ENCODE measurements at regions not wholly inside any gene's neighbourhood (a gene's known extent, or its start where the extent isn't known, plus 50 kb on each side); places are given as distances from the start of the nearest gene placed in this dataset.
"Not testable (repeated sequence)": the region's sequence is repeated elsewhere in the genome, so short reads cannot be mapped to it uniquely, and the experiment has no call there.

DNA sequence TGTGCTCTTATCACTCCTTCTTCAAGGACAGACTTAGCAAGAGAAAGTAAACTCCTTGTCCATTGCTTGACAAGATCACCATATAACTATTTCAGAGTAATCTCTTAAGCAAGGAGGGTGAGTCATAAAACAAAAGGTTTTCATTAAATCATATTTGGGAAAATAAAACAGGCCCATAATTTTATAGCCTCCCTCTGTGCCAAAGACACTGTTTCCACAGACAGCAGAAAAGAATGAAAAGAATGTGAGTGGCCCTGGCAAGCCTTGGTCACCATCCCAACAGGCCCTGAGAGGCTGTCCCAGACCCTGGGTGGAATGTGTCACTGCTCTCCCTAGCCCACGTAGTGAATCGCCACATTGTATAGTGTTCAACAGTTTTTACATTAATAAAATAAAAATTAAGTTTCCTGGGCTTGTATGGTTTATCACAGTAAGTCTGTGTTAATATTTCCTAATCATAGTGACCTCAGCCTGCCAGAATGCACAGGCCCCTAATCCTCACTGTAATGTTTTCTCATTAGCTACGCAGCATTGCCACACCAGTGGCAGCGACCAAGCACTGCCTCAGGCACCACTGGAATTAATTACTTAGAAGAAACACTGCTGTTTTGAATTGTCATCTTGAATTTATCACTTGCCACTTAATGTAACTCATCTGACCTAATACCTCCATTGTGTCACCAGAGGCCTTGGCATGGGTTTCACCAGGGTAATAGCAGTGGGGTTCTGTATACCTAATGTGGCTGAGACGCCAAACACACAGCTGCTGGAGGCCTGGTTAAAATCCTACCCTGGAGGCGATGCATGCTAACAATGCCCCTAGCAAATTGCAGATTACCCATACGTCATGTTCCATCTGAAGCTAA, 401.9 kb downstream of the LNPK start:
- DNase-seq, result no peak

DNA sequence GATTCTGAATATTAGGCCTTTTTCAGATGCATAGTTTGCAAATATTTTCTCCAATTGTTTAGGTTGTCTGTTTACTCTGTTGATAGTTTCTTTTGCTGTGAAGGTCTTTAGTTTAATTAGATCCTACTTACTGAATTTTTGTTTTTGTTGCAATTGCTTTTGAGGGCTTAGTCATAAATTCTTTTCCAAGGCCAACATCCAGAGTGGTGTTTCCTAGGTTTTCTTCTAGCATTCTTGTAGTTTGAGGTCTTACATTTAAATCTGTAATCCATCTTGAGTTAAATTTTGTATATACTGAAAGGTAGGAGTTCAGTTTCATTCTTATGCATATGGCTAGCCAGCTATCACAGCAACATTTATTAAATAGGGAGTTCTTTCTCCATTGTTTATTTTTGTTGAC, 404.8 kb downstream of the LNPK start:
- DNase-seq, result no peak

DNA sequence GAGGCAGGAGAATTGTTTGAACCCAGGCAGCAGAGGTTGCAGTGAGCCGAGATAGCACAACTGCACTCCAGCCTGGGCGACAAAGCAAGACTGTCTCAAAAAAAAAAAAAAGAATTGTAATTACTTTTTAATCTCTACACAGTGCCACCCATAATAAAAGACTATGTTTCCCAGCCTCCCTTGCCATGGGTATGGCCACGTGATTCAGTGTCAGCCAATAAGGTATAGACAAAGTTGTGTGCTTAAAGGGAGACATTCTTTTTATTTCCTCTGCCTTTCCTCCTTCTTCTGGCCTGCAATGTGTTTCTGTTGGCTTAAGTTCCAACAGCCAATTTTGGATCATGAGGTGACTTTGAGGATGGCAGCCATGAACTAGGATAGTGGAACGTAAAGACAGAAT, 406.9 kb downstream of the LNPK start:
- DNase-seq, result no peak

DNA sequence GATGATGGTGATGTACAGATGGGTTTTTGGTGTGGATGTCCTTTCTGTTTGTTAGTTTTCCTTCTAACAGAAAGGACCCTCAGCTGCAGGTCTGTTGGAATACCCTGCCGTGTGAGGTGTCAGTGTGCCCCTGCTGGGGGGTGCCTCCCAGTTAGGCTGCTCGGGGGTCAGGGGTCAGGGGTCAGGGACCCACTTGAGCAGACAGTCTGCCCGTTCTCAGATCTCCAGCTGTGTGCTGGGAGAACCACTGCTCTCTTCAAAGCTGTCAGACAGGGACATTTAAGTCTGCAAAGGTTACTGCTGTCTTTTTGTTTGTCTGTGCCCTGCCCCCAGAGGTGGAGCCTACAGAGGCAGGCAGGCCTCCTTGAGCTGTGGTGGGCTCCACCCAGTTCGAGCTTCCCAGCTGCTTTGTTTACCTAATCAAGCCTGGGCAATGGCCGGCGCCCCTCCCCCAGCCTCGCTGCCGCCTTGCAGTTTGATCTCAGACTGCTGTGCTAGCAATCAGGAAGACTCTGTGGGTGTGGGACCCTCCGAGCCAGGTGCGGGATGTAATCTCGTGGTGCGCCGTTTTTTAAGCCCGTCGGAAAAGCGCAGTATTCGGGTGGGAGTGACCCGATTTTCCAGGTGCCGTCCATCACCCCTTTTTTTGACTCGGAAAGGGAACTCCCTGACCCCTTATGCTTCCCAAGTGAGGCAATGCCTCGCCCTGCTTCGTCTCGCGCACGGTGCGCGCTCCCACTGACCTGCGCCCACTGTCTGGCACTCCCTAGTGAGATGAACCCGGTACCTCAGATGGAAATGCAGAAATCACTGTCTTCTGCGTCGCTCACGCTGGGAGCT, 408.2 kb downstream of the LNPK start:
- not testable (repeated sequence) for DNase-seq

DNA sequence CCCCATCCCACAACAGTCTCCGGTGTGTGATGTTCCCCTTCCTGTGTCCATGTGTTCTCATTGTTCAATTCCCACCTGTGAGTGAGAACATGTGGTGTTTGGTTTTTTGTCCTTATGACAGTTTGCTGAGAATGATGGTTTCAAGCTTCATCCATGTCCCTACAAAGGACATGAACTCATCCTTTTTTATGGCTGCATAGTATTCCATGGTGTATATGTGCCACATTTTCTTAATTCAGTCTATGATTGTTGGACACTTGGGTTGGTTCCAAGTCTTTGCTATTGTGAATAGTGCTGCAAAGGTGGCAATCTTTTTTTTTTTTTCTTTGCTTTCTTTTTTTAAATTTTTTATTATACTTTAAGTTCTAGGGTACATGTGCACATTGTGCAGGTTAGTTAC, 406.7 kb upstream of the ATP5MC3 start:
- not testable (repeated sequence) for DNase-seq

DNA sequence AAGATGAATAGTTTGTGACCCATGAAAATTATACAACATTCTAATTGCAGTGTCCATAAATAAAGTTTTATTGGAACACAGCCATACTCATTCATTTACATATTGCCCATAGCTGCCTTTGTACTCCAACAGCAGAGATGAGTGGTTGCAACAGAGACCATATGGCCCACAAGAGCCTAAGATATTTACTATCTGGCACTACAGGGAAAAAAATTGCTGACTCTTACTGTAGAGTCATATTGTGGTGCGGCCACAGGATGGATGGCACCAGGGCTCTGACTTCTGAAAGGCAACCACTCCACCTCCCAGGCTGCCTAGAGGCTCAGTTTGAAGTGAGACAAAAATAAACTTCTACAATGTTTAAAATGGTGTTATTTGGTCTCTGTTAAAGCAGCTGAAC, 404.0 kb upstream of the ATP5MC3 start:
- DNase-seq, result no peak

DNA sequence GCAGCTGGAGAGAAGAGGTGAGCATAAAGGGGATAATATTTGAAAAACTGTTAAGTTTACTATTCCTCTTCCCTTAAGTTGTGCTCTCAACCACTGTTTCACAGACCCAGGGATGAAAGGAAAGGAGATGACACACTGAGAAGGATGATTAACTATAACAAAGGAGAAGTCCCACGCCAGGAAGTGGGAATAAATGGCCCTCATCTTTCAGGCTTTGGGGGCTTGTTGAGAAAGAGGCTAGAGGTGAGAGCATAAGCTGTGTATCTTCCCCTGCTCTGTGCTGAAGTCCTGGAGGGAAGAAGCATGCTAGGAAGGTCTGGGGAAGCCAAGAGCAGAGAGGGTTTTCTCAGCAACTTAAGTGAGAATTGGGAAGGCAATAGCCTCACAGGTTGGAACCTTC, 399.1 kb upstream of the ATP5MC3 start:
- no peak for DNase-seq

DNA sequence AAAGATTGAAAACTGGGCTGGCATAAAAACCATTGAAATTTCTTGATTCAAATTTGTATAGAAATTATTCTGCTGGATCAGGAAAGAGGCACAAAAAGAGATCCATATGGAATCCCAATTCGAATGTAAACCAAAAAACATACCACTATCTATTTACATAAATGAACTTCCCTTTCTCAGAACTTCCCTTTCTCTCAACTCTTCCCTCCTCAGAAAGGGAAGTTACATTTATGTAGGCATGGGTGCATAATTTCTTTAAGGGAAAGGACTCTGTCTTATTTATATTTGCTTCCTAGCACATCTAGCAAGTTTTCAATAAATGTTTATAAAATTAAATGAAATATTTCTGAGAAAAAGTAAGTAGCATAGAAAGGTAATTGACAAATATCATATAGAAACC, 398.1 kb upstream of the ATP5MC3 start:
- no peak for DNase-seq

DNA sequence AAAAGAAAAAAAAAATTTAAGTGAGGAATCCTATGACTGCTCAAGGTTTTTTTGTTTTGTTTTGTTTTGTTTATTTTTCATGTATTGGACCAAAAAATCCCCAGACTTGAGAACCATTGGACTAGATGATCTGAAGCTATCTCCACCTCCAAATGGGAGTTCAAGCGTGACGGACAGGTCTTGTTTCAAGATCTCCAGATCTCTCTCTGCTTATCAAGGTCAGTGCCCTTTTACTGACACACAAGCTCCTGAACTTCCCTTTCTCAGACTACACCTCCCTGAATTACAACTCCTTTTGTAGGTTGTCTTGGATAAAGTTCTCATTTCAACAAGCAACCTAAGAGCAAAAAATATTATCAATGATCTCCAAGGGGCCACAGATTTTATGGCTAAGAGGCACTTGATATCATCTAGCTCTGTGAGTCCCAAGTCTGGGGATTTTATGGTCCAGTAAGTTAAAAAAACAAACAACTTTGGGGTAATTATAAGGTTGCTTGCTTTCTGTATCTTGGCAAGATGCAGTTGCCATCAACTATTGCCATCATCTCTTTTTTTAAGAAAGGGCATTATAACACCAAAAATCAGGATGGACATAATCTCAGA, 396.0 kb upstream of the ATP5MC3 start:
- DNase-seq, result no peak

DNA sequence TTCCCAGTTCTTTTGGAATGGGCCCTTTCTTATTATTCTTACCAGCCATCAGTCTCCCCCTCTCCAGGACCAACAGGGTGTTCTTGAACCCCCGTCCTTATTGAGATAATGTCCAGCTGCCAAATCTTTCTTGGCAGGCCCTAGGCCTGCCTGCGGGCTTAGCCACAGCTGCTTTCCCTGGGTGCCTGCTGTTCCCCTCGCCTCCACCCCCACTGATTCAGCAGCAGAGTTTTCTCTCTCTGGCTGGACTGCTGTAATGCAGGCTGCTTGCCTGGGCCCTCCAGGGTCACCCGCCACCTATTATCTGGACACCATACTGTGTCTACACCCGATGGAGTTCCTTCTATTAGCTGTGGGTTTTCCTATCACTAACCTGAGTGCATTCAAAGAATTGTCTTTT, 395.4 kb upstream of the ATP5MC3 start:
- no peak for DNase-seq

DNA sequence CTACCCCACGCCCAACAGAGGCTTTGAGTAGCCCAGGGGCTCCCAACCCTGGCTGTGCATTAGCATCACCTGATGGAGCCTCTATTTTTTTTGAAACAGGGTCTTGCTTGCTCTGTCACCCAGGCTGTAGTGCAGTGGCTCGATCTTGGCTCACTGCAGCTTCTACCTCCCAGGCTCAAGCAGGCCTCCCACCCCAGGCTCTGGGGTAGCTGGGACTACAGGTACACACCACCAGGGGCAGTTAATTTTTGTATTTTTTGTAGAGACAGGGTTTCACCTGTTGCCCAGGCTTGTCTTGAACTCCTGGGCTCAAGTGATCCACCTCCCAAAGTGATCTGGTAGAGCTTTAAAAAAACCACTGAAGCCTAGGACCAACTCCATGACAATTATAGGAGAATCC, 394.8 kb upstream of the ATP5MC3 start:
- DNase-seq, result no peak

DNA sequence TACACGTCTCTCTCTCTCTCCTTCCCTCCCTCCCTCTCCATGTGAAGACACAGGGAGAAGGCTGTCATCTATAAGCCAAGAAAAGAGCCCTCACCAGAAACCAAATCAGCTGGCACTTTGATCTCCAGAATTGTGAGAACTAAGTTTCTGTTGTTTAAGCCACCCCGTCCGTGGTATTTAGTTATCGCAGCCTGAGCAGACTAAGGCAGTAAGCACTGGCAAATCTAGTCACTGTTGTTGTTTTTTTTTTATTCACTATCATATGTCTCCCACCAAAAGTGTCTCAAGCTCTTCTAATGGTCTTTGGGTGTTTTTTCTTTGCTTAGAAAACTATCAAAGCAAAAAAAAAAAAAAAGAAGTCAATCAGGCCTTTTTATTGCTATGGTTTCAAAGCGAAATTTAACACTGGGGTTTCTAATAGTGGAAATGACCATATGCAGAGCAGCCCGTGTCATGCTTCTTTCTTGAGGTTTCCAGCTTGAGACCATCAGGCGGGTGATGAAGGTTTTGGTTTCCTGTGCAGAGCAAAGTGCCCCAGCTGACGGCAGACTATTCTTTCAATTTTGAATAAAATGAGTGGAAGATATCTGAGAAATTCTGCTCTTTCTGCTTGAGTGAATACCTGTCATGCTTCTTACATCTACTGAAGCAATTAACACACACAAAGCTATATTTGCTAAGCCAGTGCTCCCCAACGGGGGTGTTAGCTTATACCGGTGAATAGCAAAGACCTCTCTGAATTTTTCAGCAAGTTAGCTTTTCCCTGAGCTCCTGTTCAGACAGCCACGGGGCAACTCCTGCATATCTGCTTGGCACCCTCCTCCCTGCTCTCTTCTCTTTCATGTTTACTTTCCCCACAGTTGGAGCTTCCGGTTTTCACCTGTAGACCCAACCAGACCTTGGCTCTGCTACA, 394.1 kb upstream of the ATP5MC3 start:
- DNase-seq, result no peak

DNA sequence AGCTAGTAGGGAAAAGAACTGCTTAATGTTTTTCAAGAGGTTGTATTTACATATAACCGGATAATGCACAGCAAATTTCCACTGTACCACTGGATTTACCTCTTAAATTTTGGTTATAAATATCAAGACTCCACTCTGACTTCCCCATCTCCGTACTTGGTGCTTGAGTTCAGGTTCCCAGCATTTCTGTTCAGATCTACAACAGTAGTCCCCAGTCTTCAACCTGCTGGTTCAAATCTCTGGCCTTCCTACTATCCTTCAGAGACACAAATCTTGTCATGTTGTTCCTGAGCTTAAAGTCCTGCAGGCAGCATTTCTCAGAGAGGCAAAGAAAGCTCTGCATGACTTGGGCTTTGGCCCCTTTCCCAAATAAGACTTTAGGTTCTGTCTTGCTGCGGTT, 392.6 kb upstream of the ATP5MC3 start:
- no peak for DNase-seq

DNA sequence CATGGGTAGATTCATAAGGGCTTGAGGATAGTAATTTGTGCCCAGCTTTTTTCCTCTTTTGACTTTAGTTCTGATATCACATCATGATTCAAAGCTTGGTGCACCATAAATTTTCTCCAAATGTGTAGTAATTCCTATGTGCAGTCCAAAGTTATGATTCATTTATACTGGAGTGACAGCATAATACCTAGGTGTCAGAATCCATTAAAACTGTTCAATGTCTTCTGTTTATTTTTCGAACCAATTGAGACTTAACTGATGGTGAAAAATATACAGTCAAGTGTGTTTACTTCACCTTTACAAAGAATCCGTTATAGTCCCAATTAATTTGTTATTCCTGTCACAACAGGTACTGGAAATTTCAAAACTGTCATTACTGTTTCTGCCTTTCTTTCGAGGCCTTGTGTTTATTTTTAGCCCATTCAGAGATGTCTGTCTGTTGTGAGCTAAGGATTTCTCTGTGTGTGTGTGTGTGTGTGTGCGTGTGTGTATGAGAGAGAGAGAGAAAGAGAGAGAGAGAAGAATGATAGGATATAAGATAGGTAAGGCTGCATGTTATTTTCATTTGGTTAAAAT, 389.7 kb upstream of the ATP5MC3 start:
- DNase-seq, result no peak

DNA sequence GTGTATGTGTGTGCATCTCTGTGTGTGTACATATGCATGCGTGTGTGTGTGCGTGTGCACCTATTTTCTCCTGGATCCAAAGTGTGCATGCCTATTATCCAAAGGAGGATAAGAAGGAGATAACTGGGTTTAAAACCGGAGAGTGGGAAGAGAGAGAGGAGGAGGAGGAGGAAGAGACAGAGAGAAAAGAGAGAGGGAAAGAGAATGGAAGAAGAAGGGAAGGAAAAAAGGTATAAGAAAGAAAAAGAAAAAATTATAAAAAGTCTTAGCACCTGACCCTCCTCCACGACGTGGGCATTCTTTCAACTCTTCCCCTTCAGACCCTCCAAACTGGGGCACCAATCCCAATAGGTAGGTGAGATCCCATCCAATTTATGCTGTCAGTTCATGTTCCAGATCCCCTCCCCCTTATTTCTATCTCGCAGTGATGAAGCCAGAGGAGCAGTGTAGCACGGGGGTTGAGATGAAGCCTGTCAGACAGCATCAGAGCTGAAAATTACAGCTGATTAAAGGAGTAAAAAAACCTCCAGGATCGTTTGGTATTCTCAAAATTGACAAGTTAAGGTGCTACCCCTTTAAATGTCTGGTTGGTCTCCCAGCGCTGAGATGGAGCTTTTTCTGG, 386.7 kb upstream of the ATP5MC3 start:
- no peak for DNase-seq

DNA sequence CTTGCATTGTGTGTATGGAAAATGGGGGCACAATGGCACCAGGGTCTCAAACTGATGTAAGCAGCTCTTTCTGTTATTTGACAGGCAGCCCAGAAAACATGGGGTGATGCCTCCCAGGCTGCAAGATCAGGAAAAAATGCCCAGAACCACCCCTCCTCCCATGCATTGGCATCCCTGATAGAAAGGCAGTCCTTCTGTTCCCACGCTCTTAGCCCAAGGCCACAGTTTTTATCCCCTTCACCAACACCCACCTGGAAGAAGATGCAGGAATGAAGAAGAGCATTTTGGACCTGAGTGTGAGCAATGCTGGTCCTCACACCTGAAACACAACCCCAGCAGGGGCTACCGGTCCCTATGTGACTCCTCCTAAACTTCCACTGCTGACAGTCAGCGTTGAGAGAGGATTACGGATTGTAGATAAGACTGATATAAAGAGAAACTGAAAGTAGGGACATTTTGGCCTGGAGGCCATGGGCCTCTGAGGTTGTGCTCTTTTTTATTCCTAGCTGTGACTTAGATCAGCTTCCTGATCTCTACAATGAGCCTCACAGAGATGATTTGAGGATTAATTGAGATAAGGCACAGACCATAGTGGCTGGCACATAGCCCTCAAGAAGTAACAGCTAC, 386.0 kb upstream of the ATP5MC3 start:
- no peak for DNase-seq

DNA sequence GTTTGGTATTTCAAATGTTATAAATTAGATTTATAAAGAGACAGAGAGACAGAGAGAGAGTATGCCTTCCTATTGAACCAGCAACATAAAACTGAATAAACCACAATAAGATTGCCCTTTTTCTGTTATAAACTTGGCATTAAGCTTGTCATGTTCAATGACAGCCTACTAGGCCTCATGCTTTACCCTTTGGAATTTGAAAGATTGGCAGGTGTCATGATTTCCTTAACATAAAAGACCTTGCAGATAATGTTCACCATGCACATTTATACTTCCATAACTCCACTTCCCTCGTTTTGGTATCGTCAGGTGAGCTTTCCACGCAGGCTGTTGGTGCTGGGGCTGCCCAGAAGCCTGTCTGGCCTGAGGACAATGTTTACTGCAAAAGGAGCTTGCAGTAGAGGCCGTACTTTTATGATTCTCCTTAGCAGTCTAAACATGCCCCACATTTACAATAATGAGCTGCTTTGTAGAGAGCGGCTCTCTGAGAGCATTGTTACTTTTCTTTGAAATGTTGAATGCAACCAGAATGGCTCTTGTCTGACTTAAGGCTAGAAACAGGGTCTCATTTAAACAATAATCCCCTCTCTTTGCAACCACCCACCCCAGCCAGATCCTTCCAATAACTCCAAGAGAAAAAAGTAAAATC, 379.1 kb upstream of the ATP5MC3 start:
- no peak for DNase-seq

DNA sequence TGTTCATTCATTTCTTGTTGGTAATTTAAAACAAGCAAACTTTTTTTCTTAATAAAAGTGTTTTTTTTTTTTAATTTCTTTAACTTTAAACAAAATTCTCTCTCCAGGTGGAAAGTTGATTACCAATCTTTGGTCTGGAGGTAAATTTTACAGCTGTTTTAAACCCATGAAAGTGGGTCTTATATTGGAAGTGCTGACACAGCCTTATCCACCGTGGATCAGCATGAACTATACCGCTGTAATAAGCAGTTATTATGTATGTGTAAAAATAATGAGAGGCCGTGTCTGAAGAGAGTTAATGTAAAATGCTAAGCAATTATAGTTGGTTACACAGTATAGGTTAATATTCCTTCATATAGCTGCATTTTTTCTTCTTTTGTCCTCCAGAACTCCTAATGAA, 378.1 kb upstream of the ATP5MC3 start:
- no peak for DNase-seq

DNA sequence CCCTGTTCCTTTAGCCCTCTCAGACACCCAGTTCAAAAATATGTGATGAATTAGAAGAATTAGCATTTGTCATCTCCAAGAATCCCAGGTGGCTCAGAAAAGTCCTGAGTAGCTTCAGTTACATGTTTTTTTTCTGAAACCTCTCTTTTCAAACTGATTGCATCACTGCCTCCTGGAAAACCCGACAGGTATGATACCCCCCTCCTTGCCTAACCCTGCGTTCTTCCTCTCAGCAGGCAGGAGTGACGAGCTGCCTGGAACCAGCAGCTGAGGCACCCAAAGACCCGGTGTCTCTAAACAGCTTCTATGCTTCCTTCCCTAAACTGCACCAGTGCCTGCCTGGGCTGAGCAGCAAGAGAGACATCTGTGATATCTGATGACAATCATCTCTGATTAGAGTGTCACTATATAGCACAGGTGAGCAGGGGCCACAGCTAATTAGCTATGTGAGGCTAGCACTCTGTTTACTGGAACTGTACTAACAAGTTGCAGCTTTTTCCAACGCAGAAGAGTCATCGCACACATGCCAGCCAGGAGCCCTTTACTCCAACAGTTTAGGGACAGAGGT, 376.4 kb upstream of the ATP5MC3 start:
- DNase-seq, result no peak

DNA sequence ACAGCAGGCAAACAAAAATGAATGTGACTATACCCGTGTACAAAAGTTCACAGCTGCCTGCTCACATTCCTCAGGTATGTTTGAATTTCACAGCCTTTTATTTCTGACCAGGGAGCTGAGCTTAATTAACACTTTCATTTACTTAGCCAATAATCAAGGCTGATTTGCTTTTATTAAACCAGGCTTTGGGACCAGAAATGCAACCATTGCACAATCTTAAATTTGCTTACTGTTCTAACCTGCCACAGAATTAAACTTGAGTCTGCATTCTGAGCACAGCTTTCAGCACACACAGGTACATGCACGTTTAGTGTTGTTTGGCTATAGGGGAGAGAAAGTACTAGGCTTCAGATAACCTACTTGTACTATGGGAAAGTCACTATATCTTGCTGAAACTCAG, 372.4 kb upstream of the ATP5MC3 start:
- no peak for DNase-seq

Measured in femur (tissue), 1 donor.